Activated CD8-positive, alpha-beta T cell treated with anti-CD3 and anti-CD28 coated beads, Interleukin-2, amount 10 ng/mL, durations not matched to agents 7 days and 5 days (primary cell): ENCODE measurements at regions not wholly inside any gene's neighbourhood (a gene's known extent, or its start where the extent isn't known, plus 50 kb on each side); places are given as distances from the start of the nearest gene placed in this dataset.
"Not testable (repeated sequence)": the region's sequence is repeated elsewhere in the genome, so short reads cannot be mapped to it uniquely, and the experiment has no call there.

Experiments
- ATAC-seq: fragments of 150-1000 bp; cut with Tn5 transposase; one replicate; pipeline ENCODE4 v1.10.0; 2021; ENCODE audit warnings: moderate library complexity
- CTCF ChIA-PET: fragments of 350-600 bp; sonication (Branson Sonifier 250); formaldehyde crosslinking; loops from one replicate; lab custom pipeline; 2021; ENCODE audit warnings: antibody characterized with exemption; lab: Charles Lee
- POLR2A ChIA-PET: fragments of 350-600 bp; sonication (Branson Sonifier 250); formaldehyde crosslinking; loops from one replicate; lab custom pipeline; 2021; ENCODE audit warnings: antibody characterized with exemption; lab: Charles Lee
- DNase-seq: peaks from one replicate; pipeline ENCODE4 v3.0.0-alpha.2; 2020
- H3K27ac Mint-ChIP-seq: one replicate; pipeline ENCODE4 v1.8.0; 2021; ENCODE audit warnings: mild to moderate bottlenecking, mixed read lengths
- H3K27me3 Mint-ChIP-seq: one replicate; pipeline ENCODE4 v1.8.0; 2021; ENCODE audit warnings: low read depth, mixed read lengths
- H3K36me3 Mint-ChIP-seq: one replicate; pipeline ENCODE4 v1.8.0; 2021; ENCODE audit warnings: low read depth, mixed read lengths
- H3K4me1 Mint-ChIP-seq: one replicate; pipeline ENCODE4 v1.8.0; 2021; ENCODE audit warnings: low read depth, mixed read lengths
- H3K4me3 Mint-ChIP-seq: one replicate; pipeline ENCODE4 v1.8.0; 2021; ENCODE audit warnings: mild to moderate bottlenecking, mixed read lengths
- H3K9me3 Mint-ChIP-seq: one replicate; pipeline ENCODE4 v1.8.0; 2022; ENCODE audit warnings: mixed read lengths; ENCODE audit not compliant: insufficient read depth

DNA sequence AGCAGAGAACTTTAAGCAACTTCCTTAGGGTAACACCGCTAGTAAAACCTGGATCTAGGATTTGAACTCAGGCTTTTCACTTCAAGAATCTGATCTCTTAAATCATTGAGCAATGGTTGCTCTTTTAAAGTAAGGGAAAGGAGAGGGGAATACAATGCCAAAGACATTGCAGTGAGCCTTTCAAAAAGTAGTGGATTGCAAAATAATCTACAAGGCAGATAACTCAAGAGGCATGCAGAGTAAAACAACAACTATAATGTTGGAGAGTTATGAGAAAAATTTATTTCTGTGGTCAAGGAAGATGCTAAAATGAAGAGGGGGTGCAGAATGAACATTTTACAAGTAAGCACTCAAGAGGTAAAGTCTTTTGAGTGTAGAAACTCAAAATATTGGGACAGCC is 432.6 kb downstream of the C12orf50 start:
- H3K36me3 Mint-ChIP-seq: no peaks in the 10 kb centered on the region
- H3K9me3 Mint-ChIP-seq: peaks cover 5% of the 10 kb centered on the region
- CTCF ChIA-PET: no interaction called here
- no peak overlapping the region for H3K27ac Mint-ChIP-seq
- ATAC-seq (no peak), DNase-seq (no peak)
- H3K27me3 Mint-ChIP-seq: no peaks in the 10 kb centered on the region
- POLR2A ChIA-PET: no interaction called here
- H3K4me3 Mint-ChIP-seq: no peak overlapping the region
- no peaks in the 10 kb centered on the region for H3K4me1 Mint-ChIP-seq

GRCh38 chr12:87596134-87596533 is 433.1 kb downstream of the C12orf50 start:
- H3K36me3 Mint-ChIP-seq: no peaks in the 10 kb centered on the region
- ATAC-seq: no peak
- H3K27ac Mint-ChIP-seq: no peak overlapping the region
- no peaks in the 10 kb centered on the region for H3K27me3 Mint-ChIP-seq
- no peak for DNase-seq
- ChIA-PET CTCF (no interaction called here), POLR2A (no interaction called here)
- no peak overlapping the region for H3K4me3 Mint-ChIP-seq
- peaks cover 5% of the 10 kb centered on the region for H3K9me3 Mint-ChIP-seq
- H3K4me1 Mint-ChIP-seq: no peaks in the 10 kb centered on the region

DNA sequence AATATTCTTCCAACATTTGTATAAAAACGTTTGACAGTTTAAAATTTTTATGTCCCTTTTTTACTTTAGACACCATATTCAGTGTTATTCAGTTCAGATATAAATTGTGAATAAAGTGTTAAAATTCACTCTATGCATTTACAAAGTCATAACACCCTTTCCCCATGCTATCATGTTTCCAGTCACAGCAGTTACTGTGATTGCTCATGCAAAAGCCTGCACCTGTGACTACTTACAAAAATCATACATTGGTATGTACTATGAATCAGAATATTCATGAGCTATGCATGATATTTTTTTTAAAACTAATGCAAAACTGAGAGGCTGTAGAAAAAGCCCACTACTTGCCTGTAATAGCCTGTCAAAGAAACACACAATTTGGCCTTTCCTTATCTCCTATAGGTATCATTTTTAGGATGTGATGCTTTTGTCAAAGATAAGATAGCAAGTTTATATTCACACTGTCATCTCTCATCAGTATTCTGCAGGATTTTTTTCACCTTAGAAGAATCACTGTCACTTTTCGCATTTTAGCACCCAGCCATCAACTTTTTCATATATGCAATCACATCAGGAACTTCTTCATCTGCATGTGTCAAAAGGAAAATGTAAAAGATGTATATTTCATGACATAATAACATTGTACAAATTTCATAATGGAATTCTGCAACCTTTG is 443.2 kb downstream of the C12orf50 start:
- Mint-ChIP-seq H3K4me3 (no peak overlapping the region), H3K4me1 (no peaks in the 10 kb centered on the region), H3K9me3 (no peaks in the 10 kb centered on the region), H3K27ac (no peak overlapping the region), H3K36me3 (no peaks in the 10 kb centered on the region), H3K27me3 (no peaks in the 10 kb centered on the region)
- ATAC-seq (no peak), DNase-seq (no peak)
- ChIA-PET CTCF (no interaction called here), POLR2A (no interaction called here)

DNA sequence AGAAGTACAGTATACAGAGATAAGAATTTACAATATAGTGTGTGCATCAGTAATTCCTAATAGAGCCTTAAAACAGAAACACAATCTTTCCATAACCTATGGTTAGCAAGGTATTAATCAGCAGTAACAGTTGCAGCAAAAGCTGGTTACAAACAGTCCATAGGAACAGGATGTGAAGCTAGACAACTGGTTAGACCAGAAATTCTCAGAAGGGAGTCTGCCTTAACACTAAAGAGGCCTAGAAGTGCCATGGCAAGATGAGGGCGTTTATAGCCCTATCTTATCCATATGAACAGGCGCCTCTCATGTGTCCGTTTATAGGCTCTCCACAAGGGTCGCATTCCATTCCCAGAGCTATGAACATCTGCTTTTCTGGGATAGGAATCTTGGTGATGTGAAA is 450.1 kb downstream of the C12orf50 start:
- H3K4me1 Mint-ChIP-seq, POLR2A ChIA-PET, H3K4me3 Mint-ChIP-seq, H3K9me3 Mint-ChIP-seq, H3K36me3 Mint-ChIP-seq, H3K27me3 Mint-ChIP-seq, H3K27ac Mint-ChIP-seq, ATAC-seq, CTCF ChIA-PET, DNase-seq: not testable (repeated sequence)

- POLR2A ChIA-PET: no interaction called here
- no peaks in the 10 kb centered on the region for H3K4me1 Mint-ChIP-seq
- H3K9me3 Mint-ChIP-seq: no peaks in the 10 kb centered on the region
- DNase-seq (no peak), ATAC-seq (no peak)
- H3K36me3 Mint-ChIP-seq: no peaks in the 10 kb centered on the region
- H3K27ac Mint-ChIP-seq: no peak overlapping the region
- H3K27me3 Mint-ChIP-seq: no peaks in the 10 kb centered on the region
- CTCF ChIA-PET: no interaction called here
- no peak overlapping the region for H3K4me3 Mint-ChIP-seq
These were observed 453.3 kb downstream of the C12orf50 start for GRCh38 chr12:87575906-87576305.

- H3K4me1 Mint-ChIP-seq, H3K27me3 Mint-ChIP-seq, POLR2A ChIA-PET, DNase-seq, H3K4me3 Mint-ChIP-seq, H3K27ac Mint-ChIP-seq, CTCF ChIA-PET, H3K9me3 Mint-ChIP-seq, H3K36me3 Mint-ChIP-seq, ATAC-seq: not testable (repeated sequence)
These were observed 462.3 kb downstream of the C12orf50 start for GRCh38 chr12:87566918-87567317.

DNA sequence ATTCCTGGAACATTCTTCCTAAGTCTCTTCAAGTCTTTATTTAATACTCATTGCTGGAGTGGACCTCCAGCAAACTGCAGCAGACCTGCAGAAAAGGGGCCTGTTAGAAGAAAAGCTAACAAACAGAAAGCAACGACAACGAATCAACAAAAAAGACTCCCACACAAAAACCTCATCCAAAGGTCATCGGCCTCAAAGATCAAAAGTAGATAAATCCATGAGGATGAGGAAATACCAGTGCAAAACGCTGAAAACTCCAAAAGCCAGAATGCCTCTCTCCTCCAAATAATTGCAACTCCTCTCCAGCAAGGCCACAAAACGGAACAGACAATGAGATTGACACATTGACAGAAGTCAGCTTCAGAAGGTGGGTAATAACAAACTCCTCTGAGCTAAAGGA is 472.2 kb downstream of the C12orf50 start:
- Mint-ChIP-seq H3K27me3 (no peaks in the 10 kb centered on the region), H3K27ac (no peak overlapping the region), H3K4me3 (no peak overlapping the region), H3K36me3 (no peaks in the 10 kb centered on the region), H3K9me3 (peaks cover 14% of the 10 kb centered on the region), H3K4me1 (no peaks in the 10 kb centered on the region)
- DNase-seq (no peak), ATAC-seq (no peak)
- ChIA-PET POLR2A (no interaction called here), CTCF (no interaction called here)

GRCh38 chr12:87531213-87531612 is 498.0 kb downstream of the C12orf50 start:
- H3K27me3 Mint-ChIP-seq, POLR2A ChIA-PET, H3K4me1 Mint-ChIP-seq, CTCF ChIA-PET, H3K9me3 Mint-ChIP-seq, H3K36me3 Mint-ChIP-seq, DNase-seq, ATAC-seq, H3K27ac Mint-ChIP-seq, H3K4me3 Mint-ChIP-seq: not testable (repeated sequence)

- Mint-ChIP-seq H3K36me3 (no peaks in the 10 kb centered on the region), H3K27me3 (no peaks in the 10 kb centered on the region), H3K4me3 (no peak overlapping the region), H3K9me3 (peaks cover 11% of the 10 kb centered on the region), H3K4me1 (no peaks in the 10 kb centered on the region), H3K27ac (no peak overlapping the region)
- ChIA-PET CTCF (no interaction called here), POLR2A (no interaction called here)
- no peak for DNase-seq
- no peak for ATAC-seq
These were observed 499.8 kb downstream of the C12orf50 start for GRCh38 chr12:87529413-87529812.

GRCh38 chr12:87520968-87521367 is 508.2 kb downstream of the C12orf50 start:
- Mint-ChIP-seq H3K27ac (no peak overlapping the region), H3K36me3 (no peaks in the 10 kb centered on the region), H3K9me3 (peaks cover 2% of the 10 kb centered on the region), H3K4me3 (no peak overlapping the region), H3K27me3 (no peaks in the 10 kb centered on the region), H3K4me1 (no peaks in the 10 kb centered on the region)
- no peak for DNase-seq
- ChIA-PET POLR2A (no interaction called here), CTCF (no interaction called here)
- no peak for ATAC-seq

DNA sequence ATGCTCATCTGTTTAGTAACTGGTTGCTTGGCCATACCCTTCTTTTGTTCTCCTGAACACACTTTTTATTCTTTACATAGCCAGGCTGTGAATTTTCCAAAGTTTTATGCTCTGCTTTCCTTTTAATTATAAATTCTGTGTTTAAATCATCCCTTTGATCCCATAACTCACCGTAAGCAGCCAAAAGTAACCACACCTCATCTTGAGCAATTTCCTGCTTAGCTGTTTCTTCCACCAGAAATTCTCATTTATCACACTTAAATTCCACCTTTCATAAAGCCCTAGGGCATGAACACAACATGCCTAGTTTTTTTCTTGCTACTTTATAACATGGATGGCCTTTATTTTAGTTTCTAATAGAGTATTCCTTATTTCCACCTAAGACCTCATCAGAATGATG is 510.7 kb downstream of the C12orf50 start:
- POLR2A ChIA-PET: no interaction called here
- Mint-ChIP-seq H3K27ac (no peak overlapping the region), H3K4me1 (no peaks in the 10 kb centered on the region), H3K4me3 (no peak overlapping the region), H3K9me3 (no peaks in the 10 kb centered on the region), H3K36me3 (no peaks in the 10 kb centered on the region), H3K27me3 (no peaks in the 10 kb centered on the region)
- no peak for DNase-seq
- ATAC-seq: no peak
- CTCF ChIA-PET: no interaction called here

DNA sequence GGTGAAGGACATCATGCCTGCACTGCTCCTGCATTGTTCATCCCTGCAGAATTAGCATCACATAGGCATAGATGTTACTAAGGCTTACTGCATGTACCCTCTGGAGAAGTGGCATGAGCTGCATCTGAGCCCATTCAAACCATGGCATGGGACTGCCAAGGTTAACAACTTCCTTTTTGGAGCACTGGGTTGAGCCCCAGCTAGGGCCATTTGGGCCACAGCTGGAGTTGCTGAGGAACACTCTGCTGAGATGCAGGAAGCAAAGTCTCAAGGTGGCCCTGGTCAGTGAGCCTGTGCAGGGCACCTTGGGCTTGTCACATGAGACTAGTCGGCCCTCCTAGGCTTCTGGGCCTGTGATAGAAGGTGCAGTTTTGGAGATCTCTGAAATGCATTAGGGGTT is 511.2 kb downstream of the C12orf50 start:
- ChIA-PET POLR2A (no interaction called here), CTCF (no interaction called here)
- Mint-ChIP-seq H3K36me3 (no peaks in the 10 kb centered on the region), H3K27me3 (no peaks in the 10 kb centered on the region), H3K9me3 (no peaks in the 10 kb centered on the region), H3K4me1 (no peaks in the 10 kb centered on the region), H3K27ac (no peak overlapping the region), H3K4me3 (no peak overlapping the region)
- DNase-seq (no peak), ATAC-seq (no peak)
